Spleen (tissue), 7 donors: ENCODE measurements at regions not wholly inside any gene's neighbourhood (a gene's known extent, or its start where the extent isn't known, plus 50 kb on each side); places are given as distances from the start of the nearest gene placed in this dataset.

Experiments
- POLR2A ChIP-seq, 3 donors: fragments of 450-650 bp; IDR thresholded peaks; one replicate each; pipeline ENCODE4 v1.5.1; 2017; ENCODE audit warnings: antibody characterized with exemption in 3 of 3, mild to moderate bottlenecking in 1 of 3
- POLR2AphosphoS5 ChIP-seq, 3 donors: sonication (generic); formaldehyde crosslinking; IDR thresholded peaks; one replicate each; pipeline ENCODE4 v1.5.1; 2017; ENCODE audit warnings: antibody characterized with exemption in 3 of 3
- TF ChIP-seq, protein P1 (sequence below), 11 experiments: fragments of 200-600 bp in 7 of 11; fragments of 450-650 bp in 4 of 11; sonication (generic) in 4 of 11; IDR thresholded peaks in 8 of 11; conservative IDR thresholded peaks in 3 of 11; 1 replicate in 7 of 11; 2 replicates in 4 of 11; pipeline versions ENCODE4 v1.4.0 to v1.8.0; 2016 to 2021; ENCODE audit warnings: antibody characterized with exemption in 11 of 11, inconsistent platforms in 4 of 11, mild to moderate bottlenecking in 1 of 11
- donor health status: DM: no; HTN: no; CAD: no; lungs with moderate emphysema.
- donor health status: DM: no; HTN: no; CAD: no.
- donor health status: DM: no; HTN: no; CAD: no.

GRCh38 chr12:105813201-105813600, 325.6 kb downstream of the NUAK1 start:
- TF ChIP-seq, protein P1, sequence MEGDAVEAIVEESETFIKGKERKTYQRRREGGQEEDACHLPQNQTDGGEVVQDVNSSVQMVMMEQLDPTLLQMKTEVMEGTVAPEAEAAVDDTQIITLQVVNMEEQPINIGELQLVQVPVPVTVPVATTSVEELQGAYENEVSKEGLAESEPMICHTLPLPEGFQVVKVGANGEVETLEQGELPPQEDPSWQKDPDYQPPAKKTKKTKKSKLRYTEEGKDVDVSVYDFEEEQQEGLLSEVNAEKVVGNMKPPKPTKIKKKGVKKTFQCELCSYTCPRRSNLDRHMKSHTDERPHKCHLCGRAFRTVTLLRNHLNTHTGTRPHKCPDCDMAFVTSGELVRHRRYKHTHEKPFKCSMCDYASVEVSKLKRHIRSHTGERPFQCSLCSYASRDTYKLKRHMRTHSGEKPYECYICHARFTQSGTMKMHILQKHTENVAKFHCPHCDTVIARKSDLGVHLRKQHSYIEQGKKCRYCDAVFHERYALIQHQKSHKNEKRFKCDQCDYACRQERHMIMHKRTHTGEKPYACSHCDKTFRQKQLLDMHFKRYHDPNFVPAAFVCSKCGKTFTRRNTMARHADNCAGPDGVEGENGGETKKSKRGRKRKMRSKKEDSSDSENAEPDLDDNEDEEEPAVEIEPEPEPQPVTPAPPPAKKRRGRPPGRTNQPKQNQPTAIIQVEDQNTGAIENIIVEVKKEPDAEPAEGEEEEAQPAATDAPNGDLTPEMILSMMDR (IDR thresholded peaks at IDR 0.05 in 8 of 11, conservative IDR thresholded peaks at IDR 0.05 in 3 of 11), result no peak
- TF ChIP-seq POLR2AphosphoS5 (IDR thresholded peaks at IDR 0.05) (no peak), POLR2A (IDR thresholded peaks at IDR 0.05) (no peak)
